IPS DF 4.7 (cell line): ENCODE measurements at regions not wholly inside any gene's neighbourhood (a gene's known extent, or its start where the extent isn't known, plus 50 kb on each side); places are given as distances from the start of the nearest gene placed in this dataset.

Experiments
- DNase-seq: peaks from one replicate; pipeline ENCODE4 v3.0.0-alpha.2; 2013; ENCODE audit warnings: low spot score; ENCODE audit errors: extremely low read depth

DNA sequence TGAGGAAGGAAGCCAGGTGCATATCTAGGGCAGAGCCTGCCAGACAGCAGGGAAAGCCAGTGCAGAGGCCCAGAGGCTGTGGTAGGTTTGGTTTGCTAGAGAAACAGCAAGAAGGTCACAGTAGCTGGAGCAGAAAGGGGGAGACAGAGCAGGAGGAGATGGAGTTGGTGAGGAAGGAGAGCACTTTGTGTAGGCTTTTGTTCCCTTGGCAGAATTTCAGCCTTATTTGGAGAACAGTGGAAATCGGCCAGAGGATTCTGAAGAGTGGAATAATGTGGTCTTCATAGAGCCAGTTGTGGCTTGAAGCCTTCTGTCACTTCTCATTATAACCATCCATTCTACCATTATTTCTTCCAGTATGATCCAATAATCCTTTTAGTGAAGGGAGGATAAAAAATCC lies 212.9 kb upstream of the FAR2 start:
- no peak for DNase-seq

DNA sequence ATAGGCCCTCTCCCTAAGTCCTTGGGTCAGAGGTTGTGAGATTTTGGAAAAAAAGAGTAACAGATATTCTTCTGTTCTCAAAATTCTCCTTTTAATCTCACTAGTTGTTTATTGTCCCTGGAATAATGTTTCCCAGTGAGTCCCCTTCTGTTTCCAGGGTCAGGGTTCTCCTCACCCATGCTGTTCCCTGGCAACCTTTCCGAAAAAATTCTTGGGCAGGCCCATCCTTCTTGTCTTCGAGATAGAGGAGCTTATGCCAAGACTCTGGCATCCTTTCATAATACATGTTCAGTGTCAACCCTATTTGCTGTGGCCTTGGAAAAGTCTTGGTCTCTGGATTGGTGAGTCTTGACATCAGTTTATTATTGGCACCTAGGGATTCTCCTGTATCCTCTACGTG lies 212.4 kb upstream of the FAR2 start:
- no peak for DNase-seq

GRCh38 chr12:28937196-28937595 lies 211.9 kb upstream of the FAR2 start:
- DNase-seq, result no peak

- DNase-seq, result no peak
These were observed 211.0 kb upstream of the FAR2 start for GRCh38 chr12:28938056-28938455.

- DNase-seq, result no peak
These were observed 210.4 kb upstream of the FAR2 start for GRCh38 chr12:28938581-28939235.

GRCh38 chr12:28939427-28939826 lies 209.7 kb upstream of the FAR2 start:
- no peak for DNase-seq

DNA sequence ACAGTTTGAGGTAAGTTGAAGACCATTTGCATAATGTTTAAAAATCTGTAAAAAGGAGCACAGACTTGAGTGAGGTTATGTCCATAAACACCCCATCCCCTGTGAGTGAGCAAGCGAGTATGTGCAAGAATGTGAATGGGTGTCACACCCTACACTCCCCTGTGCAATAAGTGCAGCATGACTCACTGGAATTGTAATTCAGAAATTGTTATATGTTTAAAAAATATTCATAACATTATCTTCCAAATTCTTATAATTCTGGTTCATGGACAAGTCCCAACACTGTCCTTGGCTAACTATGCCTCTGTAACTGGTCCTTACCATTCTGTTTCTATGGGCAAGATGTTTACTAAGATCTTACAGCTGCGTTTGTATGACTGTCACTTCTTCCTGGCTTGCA lies 207.8 kb upstream of the FAR2 start:
- no peak for DNase-seq

- no peak for DNase-seq
These were observed 202.7 kb upstream of the FAR2 start for GRCh38 chr12:28946361-28946760.

DNA sequence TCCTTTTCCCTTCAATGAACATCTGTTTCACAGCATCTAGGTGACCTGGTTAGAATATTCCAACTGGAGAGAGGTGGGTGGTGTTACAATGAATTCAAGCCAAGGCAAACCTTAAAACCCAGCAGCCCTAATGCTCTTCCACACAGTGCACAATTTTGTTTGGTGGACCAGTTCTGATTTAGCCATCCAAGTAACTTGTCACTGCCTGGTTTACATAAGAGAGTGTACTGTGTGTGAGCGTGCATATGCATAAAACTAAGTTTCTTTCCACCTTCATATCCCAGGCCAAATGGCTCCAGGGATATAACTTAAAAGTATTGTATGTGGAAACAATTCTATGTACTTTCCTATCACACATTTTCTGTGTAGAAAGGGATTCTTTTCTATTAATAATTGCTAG lies 200.4 kb upstream of the FAR2 start:
- no peak for DNase-seq

GRCh38 chr12:28949184-28949583 lies 199.9 kb upstream of the FAR2 start:
- DNase-seq, result no peak

DNA sequence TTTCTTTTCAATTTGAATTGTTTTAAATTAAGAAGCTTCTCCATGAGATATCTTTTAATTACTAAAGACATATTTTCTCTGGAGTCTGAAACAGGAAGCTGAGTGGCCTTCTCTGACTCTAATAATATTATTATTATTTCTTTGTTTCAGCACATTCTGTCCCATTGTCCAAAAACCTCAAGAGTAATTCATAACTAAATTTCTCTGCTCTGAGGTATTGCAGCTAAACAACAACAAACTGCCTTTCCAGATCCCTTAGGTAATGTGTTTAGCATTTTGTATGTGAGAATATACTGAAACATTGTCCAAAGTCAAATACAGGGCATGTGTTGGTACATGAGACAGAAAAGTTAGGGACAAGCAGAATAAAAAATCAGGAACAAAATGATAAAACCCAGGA lies 199.0 kb upstream of the FAR2 start:
- DNase-seq, result no peak

- DNase-seq, result no peak
These were observed 197.1 kb upstream of the FAR2 start for GRCh38 chr12:28951935-28952334.

- DNase-seq, result no peak
These were observed 194.7 kb upstream of the FAR2 start for GRCh38 chr12:28954333-28954732.

DNA sequence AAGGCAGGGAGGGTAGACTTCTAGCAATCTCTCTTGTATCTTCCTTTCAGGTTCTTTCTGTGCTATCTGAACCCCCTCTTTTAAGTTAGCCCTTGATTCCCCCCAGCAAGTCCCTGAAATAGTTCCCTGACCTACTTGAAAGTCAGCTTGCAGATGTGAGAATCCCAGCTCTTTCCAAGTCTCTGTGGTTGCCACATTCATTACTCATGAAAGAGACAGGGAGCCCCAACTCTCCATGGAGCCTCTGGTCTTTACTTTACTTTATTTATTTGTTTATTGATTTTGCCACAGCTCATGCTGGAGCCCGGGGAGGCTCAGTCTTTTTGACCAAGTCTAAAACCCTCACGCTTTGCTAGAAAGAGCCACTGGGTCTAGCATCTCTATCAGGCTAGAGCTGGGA lies 193.6 kb upstream of the FAR2 start:
- no peak for DNase-seq

- DNase-seq, result no peak
These were observed 193.1 kb upstream of the FAR2 start for GRCh38 chr12:28955931-28956330.

DNA sequence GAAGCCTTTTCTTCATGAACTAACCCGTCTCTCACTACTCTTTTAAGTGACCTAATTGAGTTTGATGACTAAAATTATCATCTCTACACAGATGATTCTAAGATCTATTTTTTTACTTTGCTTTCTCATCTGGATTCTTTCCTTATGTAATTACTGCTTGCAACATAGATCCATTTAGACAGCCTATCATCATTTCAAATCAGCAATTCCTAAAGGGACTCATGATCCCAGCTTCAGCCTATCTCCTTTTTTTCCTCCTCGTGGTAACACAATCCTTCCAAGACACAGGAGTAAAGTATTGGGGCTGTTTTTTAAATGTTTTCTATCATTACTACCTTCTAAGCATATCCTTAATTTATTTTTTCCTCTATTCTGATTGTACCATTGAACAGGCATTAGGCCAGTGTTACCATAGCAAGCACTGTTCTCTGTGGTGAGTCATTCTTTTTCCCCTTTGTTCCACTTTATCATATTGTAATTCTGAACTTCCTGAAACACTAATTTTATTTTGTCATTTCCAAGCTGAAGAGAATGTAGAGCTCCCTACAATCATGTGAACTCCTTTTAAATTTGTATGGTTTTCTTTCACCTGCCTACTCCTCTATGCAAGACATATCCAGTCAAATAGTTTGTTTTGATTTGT lies 190.4 kb upstream of the FAR2 start:
- DNase-seq, result no peak

DNA sequence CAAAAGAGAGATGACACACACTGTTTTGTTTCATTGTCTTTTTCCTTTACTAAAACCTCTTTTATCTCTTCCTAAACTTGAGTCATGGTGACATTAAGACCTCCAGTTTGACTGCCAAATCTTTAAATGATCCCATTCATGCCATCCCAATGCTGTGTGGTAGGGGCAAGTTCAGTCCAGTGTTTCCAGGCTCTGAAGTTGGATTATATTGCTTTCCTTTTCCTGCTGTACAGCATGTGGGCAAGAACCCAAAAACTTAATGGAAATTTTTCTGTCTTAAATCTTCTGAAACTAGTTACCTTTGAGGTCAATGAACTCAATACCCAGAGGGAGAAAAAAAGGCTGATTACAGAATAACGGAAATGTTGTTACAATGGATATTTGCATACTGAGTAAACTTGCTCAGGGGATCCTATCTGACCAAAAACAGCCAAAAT lies 187.1 kb upstream of the FAR2 start:
- DNase-seq, result no peak

- no peak for DNase-seq
These were observed 185.5 kb upstream of the FAR2 start for GRCh38 chr12:28963554-28963953.

- no peak for DNase-seq
These were observed 182.9 kb upstream of the FAR2 start for GRCh38 chr12:28966046-28966780.

DNA sequence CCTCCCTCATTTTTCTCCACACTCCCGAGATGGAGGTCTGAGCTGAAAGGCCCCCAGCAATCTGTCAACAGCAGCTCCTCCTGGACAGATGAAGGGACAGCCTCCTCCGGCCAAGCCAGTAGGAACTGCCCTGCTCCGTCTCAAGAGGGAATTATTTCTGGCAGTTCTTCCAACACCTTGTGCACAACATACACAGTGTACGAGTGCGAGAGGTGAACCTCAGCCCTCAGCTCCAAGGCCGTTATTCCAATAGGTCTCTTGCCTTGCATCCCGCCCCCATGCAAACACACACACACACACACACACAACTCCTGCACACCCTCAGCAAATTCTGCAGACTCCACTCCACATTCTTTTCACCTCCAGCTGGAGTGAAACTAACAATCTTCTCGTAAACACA lies 181.7 kb upstream of the FAR2 start:
- DNase-seq, result no peak

GRCh38 chr12:28973491-28973890 lies 175.6 kb upstream of the FAR2 start:
- DNase-seq, result no peak

- DNase-seq, result no peak
These were observed 174.9 kb upstream of the FAR2 start for GRCh38 chr12:28974166-28974565.

GRCh38 chr12:28974883-28975282 lies 174.2 kb upstream of the FAR2 start:
- DNase-seq, result no peak
